C4-2B (cell line): ENCODE measurements at regions not wholly inside any gene's neighbourhood (a gene's known extent, or its start where the extent isn't known, plus 50 kb on each side); places are given as distances from the start of the nearest gene placed in this dataset.

ENCODE experiments used
- CTCF ChIP-seq: fragments of 450-650 bp; conservative IDR thresholded peaks from 2 replicates; pipeline ENCODE4 v1.5.1; 2017; ENCODE audit warnings: mild to moderate bottlenecking
- ZFX ChIP-seq: fragments of 450-650 bp; IDR thresholded peaks from 2 replicates; pipeline ENCODE4 v1.6.1; 2017

DNA sequence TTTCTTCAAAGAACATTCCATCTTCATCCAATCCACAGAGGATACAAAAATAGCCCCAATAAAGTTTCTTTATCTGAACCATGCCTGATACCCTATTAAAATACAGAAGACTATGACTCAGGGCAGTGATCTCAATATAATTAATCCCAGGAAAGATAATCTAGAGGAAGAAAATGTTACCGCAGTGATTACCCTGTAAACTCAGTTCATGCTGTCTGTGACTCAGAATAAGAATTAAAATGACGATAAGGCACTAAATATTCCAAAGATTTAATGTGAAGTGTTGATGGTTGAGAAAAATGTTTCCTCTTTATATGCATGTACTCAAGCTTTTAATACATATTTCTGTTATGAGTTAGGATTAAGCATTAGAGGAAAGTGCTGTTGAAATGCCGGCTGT, 88.6 kb upstream of the LYPLAL1 start:
- TF ChIP-seq CTCF (no peak), ZFX (no peak)
